Testis (tissue), 2 donors: ENCODE measurements at regions not wholly inside any gene's neighbourhood (a gene's known extent, or its start where the extent isn't known, plus 50 kb on each side); places are given as distances from the start of the nearest gene placed in this dataset.

ENCODE experiments used
- DNase-seq: peaks from one replicate; pipeline ENCODE4 v3.0.0-alpha.2; 2019
- H3K27ac ChIP-seq, 2 donors: fragments of 200-600 bp; sonication (generic); one replicate each; pipeline ENCODE4 v1.5.1; 2019
- H3K27me3 ChIP-seq: fragments of 200-600 bp; sonication (generic); one replicate; pipeline ENCODE4 v1.5.1; 2019
- H3K36me3 ChIP-seq: fragments of 200-600 bp; sonication (generic); one replicate; pipeline ENCODE4 v1.5.1; 2017; ENCODE audit warnings: low read depth; ENCODE audit errors: missing control alignments
- H3K4me1 ChIP-seq: fragments of 200-600 bp; sonication (generic); one replicate; pipeline ENCODE4 v1.5.1; 2019
- H3K4me3 ChIP-seq, 2 donors: fragments of 200-600 bp; sonication (generic); one replicate each; pipeline ENCODE4 v1.5.1; 2017 to 2019
- H3K9me3 ChIP-seq: fragments of 200-600 bp; sonication (generic); one replicate; pipeline ENCODE4 v1.5.1; 2017
- POLR2A ChIP-seq: fragments of 450-650 bp; IDR thresholded peaks from one replicate; pipeline ENCODE4 v1.6.1; 2017; ENCODE audit warnings: antibody characterized with exemption, mild to moderate bottlenecking, moderate library complexity
- WGBS, 2 donors: methylation state at CpG; one replicate each; pipeline ENCODE4 v1.1.5; 2018; 5-methylcytosine and 5-hydroxymethylcytosine counted together
- intact Hi-C: fragments of 100-400 bp; cut with DNase I; formaldehyde crosslinking; loops from one replicate; pipeline ENCODE4 v1.15.1; 2023; ENCODE audit warnings: low total_unique reads
- TF ChIP-seq, protein P1 (sequence below), 3 experiments: fragments of 450-650 bp in 2 of 3; fragments of 200-600 bp in 1 of 3; sonication (generic) in 1 of 3; IDR thresholded peaks; one replicate each; pipeline ENCODE4 v1.5.1; 2016 to 2019; ENCODE audit warnings: antibody characterized with exemption in 3 of 3, mild to moderate bottlenecking in 2 of 3, moderate library complexity in 1 of 3

GRCh38 chr6:30821862-30822784 is 62.2 kb upstream of the DDR1 start:
- no peaks in the 10 kb centered on the region for H3K4me1 ChIP-seq
- no peak for DNase-seq
- H3K4me3 ChIP-seq: no peak overlapping the region
- no peak for TF ChIP-seq POLR2A
- TF ChIP-seq, protein P1, sequence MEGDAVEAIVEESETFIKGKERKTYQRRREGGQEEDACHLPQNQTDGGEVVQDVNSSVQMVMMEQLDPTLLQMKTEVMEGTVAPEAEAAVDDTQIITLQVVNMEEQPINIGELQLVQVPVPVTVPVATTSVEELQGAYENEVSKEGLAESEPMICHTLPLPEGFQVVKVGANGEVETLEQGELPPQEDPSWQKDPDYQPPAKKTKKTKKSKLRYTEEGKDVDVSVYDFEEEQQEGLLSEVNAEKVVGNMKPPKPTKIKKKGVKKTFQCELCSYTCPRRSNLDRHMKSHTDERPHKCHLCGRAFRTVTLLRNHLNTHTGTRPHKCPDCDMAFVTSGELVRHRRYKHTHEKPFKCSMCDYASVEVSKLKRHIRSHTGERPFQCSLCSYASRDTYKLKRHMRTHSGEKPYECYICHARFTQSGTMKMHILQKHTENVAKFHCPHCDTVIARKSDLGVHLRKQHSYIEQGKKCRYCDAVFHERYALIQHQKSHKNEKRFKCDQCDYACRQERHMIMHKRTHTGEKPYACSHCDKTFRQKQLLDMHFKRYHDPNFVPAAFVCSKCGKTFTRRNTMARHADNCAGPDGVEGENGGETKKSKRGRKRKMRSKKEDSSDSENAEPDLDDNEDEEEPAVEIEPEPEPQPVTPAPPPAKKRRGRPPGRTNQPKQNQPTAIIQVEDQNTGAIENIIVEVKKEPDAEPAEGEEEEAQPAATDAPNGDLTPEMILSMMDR (IDR thresholded peaks at IDR 0.05): peak; percentile 30 to 57 (median 33)
- intact Hi-C loops: no loop called here
- H3K9me3 ChIP-seq: no peaks in the 10 kb centered on the region
- 61 to 63% methylated on average over 6 of the region's 6 CpGs for WGBS, 2 donors
- no peaks in the 10 kb centered on the region for H3K36me3 ChIP-seq
- H3K27me3 ChIP-seq: no peaks in the 10 kb centered on the region
- peak overlapping the region in 1 of 2 donors; percentile 8 for H3K27ac ChIP-seq

GRCh38 chr6:30820193-30820592 is 64.1 kb upstream of the DDR1 start:
- Histone ChIP-seq H3K4me3 (no peak overlapping the region), H3K4me1 (no peaks in the 10 kb centered on the region), H3K27ac (no peak overlapping the region), H3K27me3 (no peaks in the 10 kb centered on the region), H3K9me3 (no peaks in the 10 kb centered on the region), H3K36me3 (no peaks in the 10 kb centered on the region)
- 86 to 100% methylated on average over 1 of the region's 1 CpG for WGBS, 2 donors
- intact Hi-C loops: no loop called here
- no peak for DNase-seq
- TF ChIP-seq POLR2A: no peak
- TF ChIP-seq, protein P1 (IDR thresholded peaks at IDR 0.05): no peak

DNA sequence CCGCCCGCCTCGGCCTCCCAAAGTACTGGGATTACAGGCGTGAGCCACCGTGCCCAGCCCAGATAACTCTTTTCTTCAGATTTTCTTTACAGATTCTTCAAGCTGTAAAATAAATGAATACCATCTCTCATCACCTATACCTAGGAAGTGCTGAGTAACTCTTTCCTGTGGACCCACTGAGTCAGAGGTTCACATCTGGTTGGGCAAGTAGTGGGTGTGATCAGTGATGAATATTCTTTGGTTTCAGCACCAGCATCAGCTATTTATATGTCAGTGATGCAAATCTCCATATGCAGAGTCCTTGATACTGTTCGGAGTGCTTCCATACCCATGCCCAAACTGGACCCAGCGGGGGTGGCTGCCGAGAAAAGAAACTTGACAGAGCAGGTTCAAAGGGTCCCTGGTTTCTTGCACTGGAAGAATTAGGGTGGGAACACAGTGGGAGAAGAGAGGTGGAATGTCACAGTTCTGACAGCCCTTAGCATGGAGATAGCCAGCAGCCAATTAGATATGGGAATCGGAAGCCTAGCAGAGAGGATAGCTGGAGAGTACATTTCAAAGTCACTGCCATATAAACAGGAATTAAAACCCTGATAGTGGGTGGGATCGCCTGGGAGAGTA is 64.9 kb upstream of the DDR1 start:
- Histone ChIP-seq H3K36me3 (no peaks in the 10 kb centered on the region), H3K27me3 (no peaks in the 10 kb centered on the region), H3K4me1 (peaks cover 2% of the 10 kb centered on the region), H3K9me3 (no peaks in the 10 kb centered on the region), H3K4me3 (no peak overlapping the region), H3K27ac (no peak overlapping the region)
- intact Hi-C loops: no loop called here
- WGBS, 2 donors: 91% methylated on average over 10 of the region's 10 CpGs
- DNase-seq: no peak
- TF ChIP-seq, protein P1 (IDR thresholded peaks at IDR 0.05): no peak
- TF ChIP-seq POLR2A: no peak

DNA sequence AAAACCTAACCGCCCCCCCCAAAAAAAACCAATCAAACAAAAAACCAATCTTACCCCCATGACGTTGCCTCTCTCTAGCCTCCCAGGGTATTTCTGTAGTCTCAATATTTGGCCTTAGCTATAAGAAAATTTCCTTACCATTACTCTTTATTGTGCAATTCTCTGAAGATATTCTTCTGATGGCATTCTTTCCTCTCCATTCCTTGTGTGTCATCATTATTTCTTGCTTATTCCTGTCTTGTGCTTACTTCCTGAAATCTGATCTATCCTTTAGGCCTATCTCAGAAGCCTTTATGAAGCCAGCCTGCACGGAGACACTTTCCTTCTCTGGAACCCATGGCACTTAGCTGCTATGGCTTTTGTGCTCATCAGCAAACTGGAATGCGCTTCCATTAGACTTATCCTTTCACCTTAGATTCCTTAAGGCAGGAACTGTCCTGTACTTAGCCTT is 65.9 kb upstream of the DDR1 start:
- DNase-seq: no peak
- intact Hi-C loops: no loop called here
- Histone ChIP-seq H3K9me3 (no peaks in the 10 kb centered on the region), H3K4me1 (peaks cover 12% of the 10 kb centered on the region), H3K36me3 (no peaks in the 10 kb centered on the region), H3K27me3 (no peaks in the 10 kb centered on the region), H3K4me3 (no peak overlapping the region), H3K27ac (peak overlapping the region in 1 of 2 donors; percentile 54)
- TF ChIP-seq, protein P1 (IDR thresholded peaks at IDR 0.05): no peak
- TF ChIP-seq POLR2A: no peak
- 88% methylated on average over 4 of the region's 4 CpGs for WGBS, 2 donors
